ENCODE measurements at regions not wholly inside any gene's neighbourhood (a gene's known extent, or its start where the extent isn't known, plus 50 kb on each side); places are given as distances from the start of the nearest gene placed in this dataset.

GRCh38 chr7:152912511-152912910 is 153.0 kb downstream of the ACTR3B start:
- TF ChIP-seq CTCF (IDR thresholded peaks at IDR 0.05) (no peak), POLR2A (IDR thresholded peaks at IDR 0.05) (no peak)
